Spleen (tissue), 7 donors: ENCODE measurements at regions not wholly inside any gene's neighbourhood (a gene's known extent, or its start where the extent isn't known, plus 50 kb on each side); places are given as distances from the start of the nearest gene placed in this dataset.

Source experiments
- POLR2A ChIP-seq, 3 donors: fragments of 450-650 bp; IDR thresholded peaks; one replicate each; pipeline ENCODE4 v1.5.1; 2017; ENCODE audit warnings: antibody characterized with exemption in 3 of 3, mild to moderate bottlenecking in 1 of 3
- POLR2AphosphoS5 ChIP-seq, 3 donors: sonication (generic); formaldehyde crosslinking; IDR thresholded peaks; one replicate each; pipeline ENCODE4 v1.5.1; 2017; ENCODE audit warnings: antibody characterized with exemption in 3 of 3
- TF ChIP-seq, protein P1 (sequence below), 11 experiments: fragments of 200-600 bp in 7 of 11; fragments of 450-650 bp in 4 of 11; sonication (generic) in 4 of 11; IDR thresholded peaks in 8 of 11; conservative IDR thresholded peaks in 3 of 11; 1 replicate in 7 of 11; 2 replicates in 4 of 11; pipeline versions ENCODE4 v1.4.0 to v1.8.0; 2016 to 2021; ENCODE audit warnings: antibody characterized with exemption in 11 of 11, inconsistent platforms in 4 of 11, mild to moderate bottlenecking in 1 of 11
- donor health status: DM: no; HTN: no; CAD: no; lungs with moderate emphysema.
- donor health status: DM: no; HTN: no; CAD: no.
- donor health status: DM: no; HTN: no; CAD: no.

DNA sequence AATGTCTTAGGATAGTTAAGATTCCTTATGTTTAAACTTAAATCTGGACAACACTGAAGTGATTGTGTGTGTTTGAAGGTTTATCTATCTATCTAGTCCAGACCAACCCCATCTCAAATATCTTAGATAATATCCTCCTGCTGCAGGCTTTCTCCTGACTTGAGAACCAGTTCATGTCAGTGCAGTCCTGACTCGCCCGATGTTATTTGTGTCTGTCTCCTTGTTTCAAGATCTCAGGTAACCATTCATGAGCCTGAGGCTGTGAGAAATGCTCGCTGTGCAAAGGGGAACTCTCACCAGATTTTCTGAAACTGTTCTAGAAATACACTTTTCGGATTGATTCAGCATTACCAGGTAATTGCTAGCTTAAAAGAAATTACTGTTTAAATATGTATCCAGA, 356.2 kb downstream of the SNAPC1 start:
- no peak for TF ChIP-seq POLR2A (IDR thresholded peaks at IDR 0.05)
- TF ChIP-seq, protein P1, sequence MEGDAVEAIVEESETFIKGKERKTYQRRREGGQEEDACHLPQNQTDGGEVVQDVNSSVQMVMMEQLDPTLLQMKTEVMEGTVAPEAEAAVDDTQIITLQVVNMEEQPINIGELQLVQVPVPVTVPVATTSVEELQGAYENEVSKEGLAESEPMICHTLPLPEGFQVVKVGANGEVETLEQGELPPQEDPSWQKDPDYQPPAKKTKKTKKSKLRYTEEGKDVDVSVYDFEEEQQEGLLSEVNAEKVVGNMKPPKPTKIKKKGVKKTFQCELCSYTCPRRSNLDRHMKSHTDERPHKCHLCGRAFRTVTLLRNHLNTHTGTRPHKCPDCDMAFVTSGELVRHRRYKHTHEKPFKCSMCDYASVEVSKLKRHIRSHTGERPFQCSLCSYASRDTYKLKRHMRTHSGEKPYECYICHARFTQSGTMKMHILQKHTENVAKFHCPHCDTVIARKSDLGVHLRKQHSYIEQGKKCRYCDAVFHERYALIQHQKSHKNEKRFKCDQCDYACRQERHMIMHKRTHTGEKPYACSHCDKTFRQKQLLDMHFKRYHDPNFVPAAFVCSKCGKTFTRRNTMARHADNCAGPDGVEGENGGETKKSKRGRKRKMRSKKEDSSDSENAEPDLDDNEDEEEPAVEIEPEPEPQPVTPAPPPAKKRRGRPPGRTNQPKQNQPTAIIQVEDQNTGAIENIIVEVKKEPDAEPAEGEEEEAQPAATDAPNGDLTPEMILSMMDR (IDR thresholded peaks at IDR 0.05 in 8 of 11, conservative IDR thresholded peaks at IDR 0.05 in 3 of 11): no peak
- TF ChIP-seq POLR2AphosphoS5 (IDR thresholded peaks at IDR 0.05): no peak
